Forelimb muscle (tissue), 1 donor: ENCODE measurements at regions not wholly inside any gene's neighbourhood (a gene's known extent, or its start where the extent isn't known, plus 50 kb on each side); places are given as distances from the start of the nearest gene placed in this dataset.
"Not testable (repeated sequence)": the region's sequence is repeated elsewhere in the genome, so short reads cannot be mapped to it uniquely, and the experiment has no call there.

ENCODE experiments used
- DNase-seq: peaks from one replicate; pipeline ENCODE4 v3.0.0-alpha.2; 2013; ENCODE audit warnings: low read depth

- no peak for DNase-seq
Measured at GRCh38 chr6:167709196-167709595, 117.5 kb upstream of the AFDN start.

- DNase-seq, result not testable (repeated sequence)
Measured at GRCh38 chr6:167709776-167710336, 116.9 kb upstream of the AFDN start.

GRCh38 chr6:167710363-167710920 is 116.3 kb upstream of the AFDN start:
- DNase-seq, result no peak

GRCh38 chr6:167711211-167711610 is 115.5 kb upstream of the AFDN start:
- DNase-seq, result no peak

- DNase-seq, result no peak
Measured at GRCh38 chr6:167711768-167712730, 114.7 kb upstream of the AFDN start.

GRCh38 chr6:167712731-167713475 is 113.8 kb upstream of the AFDN start:
- no peak for DNase-seq

- DNase-seq, result no peak
Measured at GRCh38 chr6:167714152-167714551, 112.6 kb upstream of the AFDN start.

GRCh38 chr6:167717455-167717854 is 109.3 kb upstream of the AFDN start:
- DNase-seq, result no peak

GRCh38 chr6:167717867-167718266 is 108.8 kb upstream of the AFDN start:
- no peak for DNase-seq

GRCh38 chr6:167719920-167720319 is 106.8 kb upstream of the AFDN start:
- no peak for DNase-seq

GRCh38 chr6:167720456-167721285 is 106.0 kb upstream of the AFDN start:
- DNase-seq, result no peak

- DNase-seq, result no peak
Measured at GRCh38 chr6:167721291-167721690, 105.4 kb upstream of the AFDN start.

GRCh38 chr6:167722634-167723309 is 103.9 kb upstream of the AFDN start:
- no peak for DNase-seq

- DNase-seq, result no peak
Measured at GRCh38 chr6:167726043-167726621, 100.6 kb upstream of the AFDN start.

GRCh38 chr6:167730441-167730840 is 96.3 kb upstream of the AFDN start:
- no peak for DNase-seq

- DNase-seq, result no peak
Measured at GRCh38 chr6:167731216-167731615, 95.5 kb upstream of the AFDN start.

GRCh38 chr6:167731731-167732422 is 94.8 kb upstream of the AFDN start:
- no peak for DNase-seq

GRCh38 chr6:167733740-167734661 is 92.7 kb upstream of the AFDN start:
- DNase-seq, result peak; percentile 51
